BJ (cell line): ENCODE measurements at regions not wholly inside any gene's neighbourhood (a gene's known extent, or its start where the extent isn't known, plus 50 kb on each side); places are given as distances from the start of the nearest gene placed in this dataset.
"Not testable (repeated sequence)": the region's sequence is repeated elsewhere in the genome, so short reads cannot be mapped to it uniquely, and the experiment has no call there.

Source experiments
- CTCF ChIA-PET: fragments of 350-600 bp; formaldehyde crosslinking; extraction: SDS; loops from one replicate; lab custom pipeline; 2021; ENCODE audit warnings: antibody characterized with exemption, inconsistent platforms; lab: Yijun Ruan, JAX
- POLR2A ChIA-PET: fragments of 300-600 bp; sonication (Branson Sonifier 250); formaldehyde crosslinking; extraction: SDS; loops from one replicate; lab custom pipeline; 2021; ENCODE audit warnings: antibody characterized with exemption; lab: Charles Lee
- DNase-seq: peaks from one replicate; pipeline ENCODE4 v3.0.0-alpha.2; 2011; ENCODE audit warnings: low read depth
- H3K27me3 ChIP-seq: 2 replicates; pipeline ENCODE4 v1.6.0; 2011; ENCODE audit warnings: low read length; ENCODE audit not compliant: control insufficient read depth, insufficient read depth
- H3K36me3 ChIP-seq: 2 replicates; pipeline ENCODE4 v1.5.1; 2011; ENCODE audit warnings: low read length; ENCODE audit not compliant: control insufficient read depth, insufficient read depth
- H3K4me3 ChIP-seq: 2 replicates; pipeline ENCODE4 v1.5.1; 2011; ENCODE audit warnings: low read depth, mild to moderate bottlenecking, control low read depth, low read length
- TF ChIP-seq, protein P1 (sequence below): IDR thresholded peaks from 2 replicates; pipeline ENCODE4 v1.5.1; 2011; ENCODE audit warnings: low read depth, mild to moderate bottlenecking, control low read depth, inconsistent platforms, low read length, moderate library complexity; ENCODE audit not compliant: insufficient read depth

DNA sequence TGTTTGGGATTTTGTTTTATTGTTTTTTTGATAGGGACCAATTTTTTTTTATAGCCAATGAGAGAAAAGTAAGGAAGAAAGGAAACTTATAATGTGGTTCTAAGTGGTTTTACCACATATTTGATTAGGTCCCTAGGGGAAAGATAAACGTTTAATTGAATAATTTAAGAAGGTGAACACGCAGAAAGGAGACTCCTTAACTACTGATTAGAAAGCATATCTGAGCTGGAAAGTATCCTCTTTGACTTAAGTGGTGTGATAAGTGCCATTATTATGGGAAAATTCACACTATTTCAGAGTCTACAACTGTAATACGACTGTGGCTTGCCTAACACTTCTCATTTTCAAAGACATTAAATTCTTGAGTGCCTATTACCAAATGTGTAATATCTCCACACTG is 106.5 kb upstream of the GRAMD1B start:
- Histone ChIP-seq H3K4me3 (no peak overlapping the region), H3K27me3 (peaks cover 9% of the 10 kb centered on the region), H3K36me3 (no peaks in the 10 kb centered on the region)
- TF ChIP-seq, protein P1, sequence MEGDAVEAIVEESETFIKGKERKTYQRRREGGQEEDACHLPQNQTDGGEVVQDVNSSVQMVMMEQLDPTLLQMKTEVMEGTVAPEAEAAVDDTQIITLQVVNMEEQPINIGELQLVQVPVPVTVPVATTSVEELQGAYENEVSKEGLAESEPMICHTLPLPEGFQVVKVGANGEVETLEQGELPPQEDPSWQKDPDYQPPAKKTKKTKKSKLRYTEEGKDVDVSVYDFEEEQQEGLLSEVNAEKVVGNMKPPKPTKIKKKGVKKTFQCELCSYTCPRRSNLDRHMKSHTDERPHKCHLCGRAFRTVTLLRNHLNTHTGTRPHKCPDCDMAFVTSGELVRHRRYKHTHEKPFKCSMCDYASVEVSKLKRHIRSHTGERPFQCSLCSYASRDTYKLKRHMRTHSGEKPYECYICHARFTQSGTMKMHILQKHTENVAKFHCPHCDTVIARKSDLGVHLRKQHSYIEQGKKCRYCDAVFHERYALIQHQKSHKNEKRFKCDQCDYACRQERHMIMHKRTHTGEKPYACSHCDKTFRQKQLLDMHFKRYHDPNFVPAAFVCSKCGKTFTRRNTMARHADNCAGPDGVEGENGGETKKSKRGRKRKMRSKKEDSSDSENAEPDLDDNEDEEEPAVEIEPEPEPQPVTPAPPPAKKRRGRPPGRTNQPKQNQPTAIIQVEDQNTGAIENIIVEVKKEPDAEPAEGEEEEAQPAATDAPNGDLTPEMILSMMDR, result no peak
- POLR2A ChIA-PET, result no interaction called here
- CTCF ChIA-PET, result no interaction called here
- DNase-seq, result no peak

DNA sequence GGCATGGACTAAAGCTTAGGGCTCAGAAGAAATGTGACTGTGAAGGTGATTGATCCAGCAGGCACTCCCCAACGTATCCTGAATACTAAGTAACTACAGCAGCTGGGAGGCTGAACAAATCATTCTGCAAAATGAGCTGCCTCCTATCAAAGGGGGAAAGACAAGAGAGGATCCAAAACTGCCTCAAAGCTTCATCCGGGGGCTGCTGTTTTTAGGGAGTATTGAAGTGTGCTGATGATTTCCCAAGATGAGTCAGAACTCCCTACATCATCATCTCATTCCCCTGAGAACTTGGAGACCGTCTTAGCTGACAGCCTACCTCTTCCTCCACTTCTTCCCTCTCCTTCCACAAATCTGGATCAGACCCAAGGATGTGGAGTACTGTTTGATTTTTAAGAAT is 108.4 kb upstream of the GRAMD1B start:
- TF ChIP-seq, protein P1, result no peak
- POLR2A ChIA-PET, result no interaction called here
- DNase-seq, result no peak
- Histone ChIP-seq H3K4me3 (no peak overlapping the region), H3K36me3 (no peaks in the 10 kb centered on the region), H3K27me3 (peaks cover 10% of the 10 kb centered on the region)
- CTCF ChIA-PET, result interaction anchor here (1.0 kb wide), 1 partner anchor 20 kb away, joined by 3 read pairs; no protein-coding TSS in a partner anchor

DNA sequence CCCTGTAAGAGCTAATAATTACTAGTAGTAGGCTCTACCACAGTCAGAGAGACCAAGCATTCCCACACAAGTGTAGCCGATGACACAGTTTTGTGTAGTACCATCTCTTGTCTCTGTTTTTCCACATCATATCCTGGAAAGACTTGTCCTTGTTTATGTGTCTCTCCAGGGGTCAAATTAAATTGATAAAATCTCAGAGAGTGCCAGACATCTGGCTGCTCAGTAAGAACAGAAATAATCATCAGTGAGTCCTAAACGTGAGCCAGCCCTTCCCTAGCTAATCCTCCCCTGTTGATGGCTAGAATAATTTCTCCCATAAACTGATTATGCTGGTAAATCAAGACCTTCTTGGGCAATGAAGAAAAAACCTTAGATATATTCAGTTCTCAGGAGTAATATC is 111.4 kb upstream of the GRAMD1B start:
- ChIA-PET POLR2A (no interaction called here), CTCF (no interaction called here)
- Histone ChIP-seq H3K27me3 (peaks cover 12% of the 10 kb centered on the region), H3K4me3 (no peak overlapping the region), H3K36me3 (no peaks in the 10 kb centered on the region)
- TF ChIP-seq, protein P1, result no peak
- no peak for DNase-seq

DNA sequence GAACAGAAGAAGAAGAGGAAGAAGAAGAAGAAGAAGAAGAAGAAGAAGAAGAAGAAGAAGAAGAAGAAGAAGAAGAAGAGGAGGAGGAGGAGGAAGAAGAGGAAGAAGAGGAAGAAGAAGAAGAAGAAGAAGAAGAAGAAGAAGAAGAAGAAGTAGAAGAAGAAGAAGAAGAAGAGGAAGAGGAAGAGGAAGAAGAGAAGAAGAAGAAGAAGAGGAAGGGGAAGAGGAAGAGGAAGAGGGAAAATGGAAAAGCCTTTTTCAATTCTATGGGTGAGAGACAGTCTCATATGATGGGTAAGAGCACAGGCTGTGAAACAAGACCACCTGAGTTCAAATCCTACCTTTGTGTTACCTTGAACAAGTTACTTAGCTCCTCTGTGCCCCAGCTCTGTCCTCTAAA is 111.9 kb upstream of the GRAMD1B start:
- CTCF ChIA-PET, H3K36me3 ChIP-seq, H3K4me3 ChIP-seq, DNase-seq, POLR2A ChIA-PET: not testable (repeated sequence)
- peaks cover 12% of the 10 kb centered on the region for H3K27me3 ChIP-seq

DNA sequence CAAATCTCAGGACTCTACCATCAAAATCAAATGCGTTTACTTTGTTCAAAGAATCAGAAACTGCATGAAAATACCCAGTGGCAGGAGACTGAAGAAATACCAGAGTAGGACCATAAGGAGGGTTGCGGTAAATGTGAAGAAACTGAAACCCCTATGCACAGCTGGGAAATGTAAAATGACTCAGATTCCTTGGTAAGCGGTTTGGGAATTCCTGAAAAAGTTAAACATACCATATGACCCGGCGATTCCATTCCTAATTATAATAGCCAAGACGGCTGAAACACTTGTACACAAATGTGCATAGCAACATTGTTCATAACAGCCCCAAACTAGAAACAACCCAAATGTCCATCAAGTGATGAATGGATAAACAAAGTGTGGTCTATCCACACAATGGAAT is 114.1 kb upstream of the GRAMD1B start:
- H3K27me3 ChIP-seq, result peaks cover 10% of the 10 kb centered on the region
- ChIA-PET POLR2A (no interaction called here), CTCF (interaction anchor here (0.9 kb wide), 2 partner anchors 18 to 162 kb away, joined by 3 read pairs; no protein-coding TSS in a partner anchor)
- no peaks in the 10 kb centered on the region for H3K36me3 ChIP-seq
- DNase-seq, result no peak
- TF ChIP-seq, protein P1, result no peak
- no peak overlapping the region for H3K4me3 ChIP-seq

DNA sequence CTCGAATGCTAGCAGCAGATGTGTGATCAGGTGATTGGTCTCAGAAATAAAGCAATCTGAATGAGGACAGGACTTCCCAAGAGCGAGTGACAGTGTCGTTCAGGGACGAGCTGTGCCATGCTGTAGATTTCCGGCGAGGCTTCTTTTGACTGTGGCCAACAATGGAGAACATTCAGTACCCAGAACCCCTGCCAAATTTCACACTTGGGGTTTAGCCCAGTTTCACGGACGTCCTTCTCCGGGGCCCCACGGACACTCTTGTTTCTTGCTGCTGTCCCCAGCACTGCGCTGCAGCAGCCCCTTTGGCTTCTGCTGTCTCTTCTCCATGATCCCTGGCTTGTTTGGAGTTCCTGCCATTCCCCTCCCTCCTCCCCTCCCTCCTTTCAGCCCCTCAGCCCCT is 115.1 kb upstream of the GRAMD1B start:
- Histone ChIP-seq H3K4me3 (no peak overlapping the region), H3K36me3 (no peaks in the 10 kb centered on the region), H3K27me3 (peaks cover 14% of the 10 kb centered on the region)
- no peak for DNase-seq
- CTCF ChIA-PET, result no interaction called here
- POLR2A ChIA-PET, result no interaction called here
- TF ChIP-seq, protein P1, result no peak
